Endodermal cell (in vitro differentiated cells): ENCODE measurements at regions not wholly inside any gene's neighbourhood (a gene's known extent, or its start where the extent isn't known, plus 50 kb on each side); places are given as distances from the start of the nearest gene placed in this dataset.

Experiments used
- DNase-seq: peaks from one replicate; pipeline ENCODE4 v3.0.0-alpha.2; 2017
- H3K27ac ChIP-seq: 2 replicates; pipeline ENCODE4 v1.5.1; 2013; ENCODE audit warnings: mild to moderate bottlenecking, low read depth, low read length, moderate library complexity
- H3K27me3 ChIP-seq: 2 replicates; pipeline ENCODE4 v1.6.1; 2013; ENCODE audit warnings: mild to moderate bottlenecking, low read length, moderate library complexity; ENCODE audit not compliant: insufficient read depth, control insufficient read depth, poor library complexity, severe bottlenecking
- H3K36me3 ChIP-seq: 2 replicates; pipeline ENCODE4 v1.7.0; 2013; ENCODE audit warnings: mild to moderate bottlenecking, low read length, moderate library complexity; ENCODE audit not compliant: control insufficient read depth, insufficient read depth
- H3K4me1 ChIP-seq: one replicate; pipeline ENCODE4 v1.7.0; 2013; ENCODE audit warnings: low read length; ENCODE audit not compliant: control insufficient read depth, insufficient read depth
- H3K4me3 ChIP-seq: 2 replicates; pipeline ENCODE4 v1.5.1; 2013; ENCODE audit warnings: mild to moderate bottlenecking, low read length, moderate library complexity
- H3K9ac ChIP-seq: 2 replicates; pipeline ENCODE4 v1.6.1; 2013; ENCODE audit warnings: mild to moderate bottlenecking, low read length, moderate library complexity; ENCODE audit not compliant: poor library complexity, severe bottlenecking; ENCODE audit errors: extremely low read depth
- H3K9me3 ChIP-seq: 2 replicates; pipeline ENCODE4 v1.6.1; 2013; ENCODE audit warnings: mild to moderate bottlenecking, low read length, moderate library complexity; ENCODE audit not compliant: control insufficient read depth
- H3K27ac Mint-ChIP-seq: 2 replicates; pipeline ENCODE4 v1.8.0; 2020; ENCODE audit warnings: mixed read lengths
- H3K27me3 Mint-ChIP-seq: 2 replicates; pipeline ENCODE4 v1.8.0; 2021; ENCODE audit warnings: mild to moderate bottlenecking, mixed read lengths; ENCODE audit not compliant: insufficient read depth
- H3K36me3 Mint-ChIP-seq: 2 replicates; pipeline ENCODE4 v1.8.0; 2020; ENCODE audit warnings: low read depth, mixed read lengths
- H3K4me1 Mint-ChIP-seq: 2 replicates; pipeline ENCODE4 v1.8.0; 2020; ENCODE audit warnings: mixed read lengths
- H3K4me3 Mint-ChIP-seq: 2 replicates; pipeline ENCODE4 v1.8.0; 2020; ENCODE audit warnings: mild to moderate bottlenecking, moderate library complexity, mixed read lengths
- H3K9me3 Mint-ChIP-seq: 2 replicates; pipeline ENCODE4 v1.8.0; 2020; ENCODE audit warnings: mild to moderate bottlenecking, mixed read lengths
- CTCF ChIP-seq: fragments of 200-600 bp; sonication (generic); conservative IDR thresholded peaks from 2 replicates; pipeline ENCODE4 v1.5.0; 2021; ENCODE audit warnings: antibody characterized with exemption, mild to moderate bottlenecking
- WGBS, 2 experiments: methylation state at CpG; one replicate each; pipeline versions ENCODE4 v1.1.5 to v1.1.7; 2013; ENCODE audit warnings: missing lambda C conversion rate in 2 of 2, mixed read lengths in 1 of 2; ENCODE audit not compliant: insufficient coverage in 1 of 2, insufficient read length in 1 of 2; 5-methylcytosine and 5-hydroxymethylcytosine counted together

GRCh38 chr18:56067214-56067894 is 479.4 kb upstream of the TCF4 start:
- Mint-ChIP-seq H3K9me3 (no peaks in the 10 kb centered on the region), H3K27me3 (no peaks in the 10 kb centered on the region), H3K36me3 (no peaks in the 10 kb centered on the region), H3K4me1 (no peaks in the 10 kb centered on the region), H3K4me3 (no peak overlapping the region), H3K27ac (no peak overlapping the region)
- H3K4me1 ChIP-seq: no peaks in the 10 kb centered on the region
- no peaks in the 10 kb centered on the region for H3K27me3 ChIP-seq
- no peaks in the 10 kb centered on the region for H3K36me3 ChIP-seq
- H3K9me3 ChIP-seq: peaks cover 6% of the 10 kb centered on the region
- no peak for DNase-seq
- no peak overlapping the region for H3K4me3 ChIP-seq
- WGBS, 2 experiments: 98 to 100% methylated on average over 1 to 6 of the region's 7 CpGs
- H3K27ac ChIP-seq: no peak overlapping the region
- TF ChIP-seq CTCF: no peak
- no peak overlapping the region for H3K9ac ChIP-seq

- H3K4me3 ChIP-seq: no peak overlapping the region
- no peak overlapping the region for H3K27ac Mint-ChIP-seq
- H3K4me1 ChIP-seq: no peaks in the 10 kb centered on the region
These were observed 478.7 kb upstream of the TCF4 start for GRCh38 chr18:56066524-56067213.

GRCh38 chr18:56065086-56065485 is 477.1 kb upstream of the TCF4 start:
- H3K36me3 Mint-ChIP-seq: no peaks in the 10 kb centered on the region
- no peak overlapping the region for H3K9ac ChIP-seq
- H3K27me3 ChIP-seq: no peaks in the 10 kb centered on the region
- H3K4me3 ChIP-seq: no peak overlapping the region
- no peaks in the 10 kb centered on the region for H3K9me3 Mint-ChIP-seq
- WGBS, 2 experiments: 86 to 87% methylated on average over 2 to 3 of the region's 3 CpGs
- no peak overlapping the region for H3K4me3 Mint-ChIP-seq
- H3K9me3 ChIP-seq: no peaks in the 10 kb centered on the region
- peaks cover 6% of the 10 kb centered on the region for H3K4me1 Mint-ChIP-seq
- no peak overlapping the region for H3K27ac Mint-ChIP-seq
- no peaks in the 10 kb centered on the region for H3K4me1 ChIP-seq
- no peak for TF ChIP-seq CTCF
- H3K27ac ChIP-seq: no peak overlapping the region
- no peak for DNase-seq
- no peaks in the 10 kb centered on the region for H3K36me3 ChIP-seq
- H3K27me3 Mint-ChIP-seq: no peaks in the 10 kb centered on the region

More at GRCh38 chr18:56066524-56067213, 478.7 kb upstream of the TCF4 start:
- no peak for TF ChIP-seq CTCF
- H3K4me1 Mint-ChIP-seq: no peaks in the 10 kb centered on the region
- H3K4me3 Mint-ChIP-seq: no peak overlapping the region
- no peaks in the 10 kb centered on the region for H3K36me3 ChIP-seq
- no peaks in the 10 kb centered on the region for H3K27me3 Mint-ChIP-seq
- no peak overlapping the region for H3K27ac ChIP-seq
- no peaks in the 10 kb centered on the region for H3K36me3 Mint-ChIP-seq
- no peak overlapping the region for H3K9ac ChIP-seq
- H3K9me3 Mint-ChIP-seq: no peaks in the 10 kb centered on the region
- WGBS, 2 experiments: 85 to 100% methylated on average over 1 to 2 of the region's 2 CpGs
- H3K9me3 ChIP-seq: peaks cover 6% of the 10 kb centered on the region
- no peaks in the 10 kb centered on the region for H3K27me3 ChIP-seq
- no peak for DNase-seq
